Suprapubic skin (tissue), 4 donors: ENCODE measurements at regions not wholly inside any gene's neighbourhood (a gene's known extent, or its start where the extent isn't known, plus 50 kb on each side); places are given as distances from the start of the nearest gene placed in this dataset.
A peak's percentile ranks its signal among the peaks of the same experiment; 100 is the strongest.
"Not testable (repeated sequence)": the region's sequence is repeated elsewhere in the genome, so short reads cannot be mapped to it uniquely, and the experiment has no call there.

ENCODE experiments used
- DNase-seq, 2 donors: peaks; one replicate each; pipeline ENCODE4 v3.0.0-alpha.2; 2019; ENCODE audit warnings: low spot score in 2 of 2
- H3K27ac ChIP-seq: fragments of 200-600 bp; sonication (generic); one replicate; pipeline ENCODE4 v1.5.1; 2019
- H3K27me3 ChIP-seq: fragments of 200-600 bp; sonication (generic); one replicate; pipeline ENCODE4 v1.5.1; 2019
- H3K36me3 ChIP-seq: fragments of 200-600 bp; sonication (generic); one replicate; pipeline ENCODE4 v1.5.1; 2019
- H3K4me1 ChIP-seq: fragments of 200-600 bp; sonication (generic); one replicate; pipeline ENCODE4 v1.5.1; 2019
- H3K4me3 ChIP-seq: fragments of 200-600 bp; sonication (generic); one replicate; pipeline ENCODE4 v1.5.1; 2019; ENCODE audit warnings: mild to moderate bottlenecking
- H3K9me3 ChIP-seq: fragments of 200-600 bp; sonication (generic); one replicate; pipeline ENCODE4 v1.5.1; 2019
- CTCF ChIP-seq, 2 donors: fragments of 200-600 bp in 1 of 2; fragments of 450-650 bp in 1 of 2; sonication (generic) in 1 of 2; IDR thresholded peaks; one replicate each; pipeline ENCODE4 v1.5.1; 2016 to 2019; ENCODE audit warnings: antibody characterized with exemption in 2 of 2, mild to moderate bottlenecking in 1 of 2, moderate library complexity in 1 of 2
- EP300 ChIP-seq: sonication (generic); formaldehyde crosslinking; IDR thresholded peaks from one replicate; pipeline ENCODE4 v1.6.1; 2017; ENCODE audit warnings: antibody characterized with exemption
- POLR2A ChIP-seq, 2 donors: fragments of 450-650 bp; IDR thresholded peaks; one replicate each; pipeline ENCODE4 v1.6.1; 2017; ENCODE audit warnings: antibody characterized with exemption in 2 of 2, mild to moderate bottlenecking in 2 of 2, moderate library complexity in 2 of 2
- POLR2AphosphoS5 ChIP-seq, 3 donors: sonication (generic); formaldehyde crosslinking; IDR thresholded peaks; one replicate each; pipeline ENCODE4 v1.6.1; 2017; ENCODE audit warnings: antibody characterized with exemption in 3 of 3
- WGBS: methylation state at CpG from one replicate; pipeline ENCODE4 v1.1.5; 2018; 5-methylcytosine and 5-hydroxymethylcytosine counted together

- no peaks in the 10 kb centered on the region for H3K9me3 ChIP-seq
- no peak overlapping the region for H3K4me3 ChIP-seq
- DNase-seq: no peak
- no peaks in the 10 kb centered on the region for H3K36me3 ChIP-seq
- no peak for TF ChIP-seq POLR2A (IDR thresholded peaks at IDR 0.05)
- no peak for TF ChIP-seq EP300
- TF ChIP-seq CTCF (IDR thresholded peaks at IDR 0.05): no peak
- TF ChIP-seq POLR2AphosphoS5 (IDR thresholded peaks at IDR 0.05): no peak
- H3K27me3 ChIP-seq: no peaks in the 10 kb centered on the region
- no peaks in the 10 kb centered on the region for H3K4me1 ChIP-seq
- 67% methylated on average over 3 of the region's 3 CpGs for WGBS
- no peak overlapping the region for H3K27ac ChIP-seq
Observed at GRCh38 chr3:176839466-176839865, 357.8 kb downstream of the TBL1XR1 start.

GRCh38 chr3:176827244-176827643, 370.0 kb downstream of the TBL1XR1 start:
- not testable (repeated sequence) for H3K27me3 ChIP-seq, H3K9me3 ChIP-seq, H3K4me3 ChIP-seq, DNase-seq, H3K27ac ChIP-seq, H3K4me1 ChIP-seq, H3K36me3 ChIP-seq
- 89% methylated on average over 15 of the region's 15 CpGs for WGBS

GRCh38 chr3:176824811-176825210, 372.5 kb downstream of the TBL1XR1 start:
- Histone ChIP-seq H3K27me3 (no peaks in the 10 kb centered on the region), H3K36me3 (no peaks in the 10 kb centered on the region), H3K27ac (no peak overlapping the region), H3K4me1 (no peaks in the 10 kb centered on the region), H3K9me3 (no peaks in the 10 kb centered on the region), H3K4me3 (no peak overlapping the region)
- WGBS: 43% methylated on average over 3 of the region's 3 CpGs
- DNase-seq: no peak
- TF ChIP-seq EP300 (no peak), POLR2AphosphoS5 (IDR thresholded peaks at IDR 0.05) (no peak), CTCF (IDR thresholded peaks at IDR 0.05) (no peak), POLR2A (IDR thresholded peaks at IDR 0.05) (no peak)

- TF ChIP-seq CTCF (IDR thresholded peaks at IDR 0.05): no peak
- TF ChIP-seq POLR2AphosphoS5 (IDR thresholded peaks at IDR 0.05): no peak
- no peak for TF ChIP-seq EP300
- TF ChIP-seq POLR2A (IDR thresholded peaks at IDR 0.05): no peak
- 58% methylated on average over 2 of the region's 2 CpGs for WGBS
Observed at GRCh38 chr3:176820764-176821163, 376.5 kb downstream of the TBL1XR1 start.

GRCh38 chr3:176816937-176817336, 380.3 kb downstream of the TBL1XR1 start:
- Histone ChIP-seq H3K4me3 (no peak overlapping the region), H3K9me3 (no peaks in the 10 kb centered on the region), H3K36me3 (no peaks in the 10 kb centered on the region), H3K27me3 (no peaks in the 10 kb centered on the region), H3K27ac (no peak overlapping the region), H3K4me1 (no peaks in the 10 kb centered on the region)
- TF ChIP-seq POLR2A (IDR thresholded peaks at IDR 0.05) (no peak), EP300 (no peak), POLR2AphosphoS5 (IDR thresholded peaks at IDR 0.05) (no peak)
- no peak for DNase-seq
- 86% methylated on average over 18 of the region's 18 CpGs for WGBS

More at GRCh38 chr3:176820764-176821163, 376.5 kb downstream of the TBL1XR1 start:
- Histone ChIP-seq H3K9me3 (no peaks in the 10 kb centered on the region), H3K27ac (no peak overlapping the region), H3K4me3 (no peak overlapping the region), H3K4me1 (no peaks in the 10 kb centered on the region), H3K27me3 (no peaks in the 10 kb centered on the region), H3K36me3 (no peaks in the 10 kb centered on the region)
- DNase-seq: no peak

GRCh38 chr3:176814285-176814684, 383.0 kb downstream of the TBL1XR1 start:
- H3K27me3 ChIP-seq: no peaks in the 10 kb centered on the region
- no peaks in the 10 kb centered on the region for H3K9me3 ChIP-seq
- H3K4me3 ChIP-seq: no peak overlapping the region
- no peaks in the 10 kb centered on the region for H3K36me3 ChIP-seq
- no peak for DNase-seq
- WGBS: 14% methylated on average over 12 of the region's 12 CpGs
- H3K27ac ChIP-seq: no peak overlapping the region
- no peaks in the 10 kb centered on the region for H3K4me1 ChIP-seq
- TF ChIP-seq CTCF (IDR thresholded peaks at IDR 0.05) (peak in 1 of 2 donors; percentile 37), EP300 (no peak)
